ENCODE measurements at regions not wholly inside any gene's neighbourhood (a gene's known extent, or its start where the extent isn't known, plus 50 kb on each side); places are given as distances from the start of the nearest gene placed in this dataset.

GRCh38 chr10:10198363-10198762, 819.3 kb upstream of the CELF2 start:
- TF ChIP-seq CTCF (IDR thresholded peaks at IDR 0.05) = no peak
- no peak for TF ChIP-seq POLR2A (IDR thresholded peaks at IDR 0.05)
